ENCODE measurements at regions not wholly inside any gene's neighbourhood (a gene's known extent, or its start where the extent isn't known, plus 50 kb on each side); places are given as distances from the start of the nearest gene placed in this dataset.

GRCh38 chr12:19575337-19576243 is 136.3 kb downstream of the AEBP2 start:
- Histone ChIP-seq H3K4me1 (ENCODE audit: control insufficient read depth, insufficient read depth, low read length) (peaks cover 26% of the 10 kb centered on the region), H3K4ac (ENCODE audit: low read depth, low read length) (peak overlapping the region; percentile 79), H2AK9ac (replicated peaks; ENCODE audit: low read depth, low read length, poor library complexity) (no peak overlapping the region), H3K27me3 (ENCODE audit: control insufficient read depth, insufficient read depth, low read length) (no peaks in the 10 kb centered on the region), H3K4me2 (ENCODE audit: low read depth, low read length) (peak overlapping the region; percentile 30; the same call in 1 of the 2 replicates), H3K9me1 (ENCODE audit: insufficient read depth, low read length) (peaks cover 6% of the 10 kb centered on the region), H3K56ac (ENCODE audit: extremely low read depth, insufficient read depth, low read length) (peak overlapping the region; percentile 50), H3K18ac (ENCODE audit: low read depth, low read length) (peak overlapping the region; percentile 73), H2BK20ac (ENCODE audit: low read depth, low read length) (peak overlapping the region; percentile 95), H4K91ac (ENCODE audit: insufficient read depth, low read depth, low read length) (peak overlapping the region; percentile 81), H3K23ac (ENCODE audit: low read depth, low read length) (peak overlapping the region; percentile 30; the same call in 1 of the 2 replicates), H3K27ac (ENCODE audit: insufficient read depth, low read length) (peak overlapping the region; percentile 85), H3K79me1 (ENCODE audit: low read depth in 1 of 2, low read length in 2 of 2) (no peaks in the 10 kb centered on the region), H4K5ac (ENCODE audit: low read depth, low read length) (peak overlapping the region; percentile 82), H2AFZ (replicated peaks; ENCODE audit: low read length, poor library complexity) (peak overlapping the region; percentile 35), H2BK120ac (ENCODE audit: low read depth, low read length) (peak overlapping the region; percentile 97), H2BK15ac (ENCODE audit: low read depth, low read length) (peak overlapping the region; percentile 81), H3K36me3 (ENCODE audit: control insufficient read depth, insufficient read depth, low read length) (no peaks in the 10 kb centered on the region), H4K20me1 (ENCODE audit: insufficient read depth, low read length) (no peaks in the 10 kb centered on the region), H2BK5ac (ENCODE audit: low read depth, low read length, poor library complexity, severe bottlenecking) (peak overlapping the region; percentile 94), H3K4me3 (ENCODE audit: insufficient read depth, low read depth, low read length) (no peak overlapping the region), H2AK5ac (ENCODE audit: low read depth, low read length) (peak overlapping the region; percentile 52), H3K9ac (ENCODE audit: low read depth, low read length) (peak overlapping the region; percentile 43), H3K9me3 (ENCODE audit: control insufficient read depth, insufficient read depth, low read length) (no peaks in the 10 kb centered on the region), H4K8ac (ENCODE audit: low read depth in 2 of 2, low read length in 2 of 2) (peak overlapping the region; percentile 69 to 86), H3K14ac (replicated peaks; ENCODE audit: low read depth, low read length) (peak overlapping the region; percentile 62)
- peak; percentile 74 for DNase-seq
- BruUV-seq (replicated peaks): no TSS peak
- ChIA-PET CTCF (interaction anchor here (0.7 to 1.1 kb wide), 4 partner anchors 16 to 163 kb away, joined by 3 to 11 read pairs (median 4); no protein-coding TSS in a partner anchor), POLR2A (ENCODE audit: unreplicated experiment) (no interaction called here)
- ATAC-seq (ENCODE audit: low read depth): peak; percentile 40
- in situ Hi-C loops (cut with MboI; ENCODE audit: low sequenced_read_pairs) (no loop called here), intact Hi-C loops (cut with micrococcal nuclease) (loop anchor here (10.0 kb wide), 1 partner anchor 319 kb away; no protein-coding TSS in a partner anchor), dilution Hi-C loops (cut with HindIII; ENCODE audit: low sequenced_read_pairs, unreplicated experiment) (no loop called here)
- WGBS, 2 experiments (ENCODE audit: extremely low coverage in 2 of 2, insufficient read length in 1 of 2): 0% methylated on average over 1 of the region's 5 CpGs; no CpG with 5 or more reads in 1 of the 2 experiments
- TF ChIP-seq POLR2A (IDR thresholded peaks at IDR 0.05; ENCODE audit: low read depth, low read length) (no peak), NFE2L2 (IDR thresholded peaks at IDR 0.05; ENCODE audit: low read depth, low read length) (no peak), FOS (IDR thresholded peaks at IDR 0.05; ENCODE audit: low read depth, low read length) (no peak), CTCF (conservative IDR thresholded peaks at IDR 0.05; ENCODE audit: low read depth, low read length) (no peak), USF2 (IDR thresholded peaks at IDR 0.05; ENCODE audit: low read depth, low read length) (no peak), MAZ (IDR thresholded peaks at IDR 0.05; ENCODE audit: borderline replicate concordance, low read depth, low read length) (no peak), MXI1 (IDR thresholded peaks at IDR 0.05; ENCODE audit: borderline replicate concordance, low read depth, low read length) (no peak), CEBPB (IDR thresholded peaks at IDR 0.05; ENCODE audit: low read depth, low read length) (no peak), MAFK (IDR thresholded peaks at IDR 0.05; ENCODE audit: low read depth, low read length) (no peak), SMC3 (IDR thresholded peaks at IDR 0.05; ENCODE audit: low read depth, low read length) (no peak), RFX5 (IDR thresholded peaks at IDR 0.05; ENCODE audit: low read depth, low read length) (no peak), RCOR1 (IDR thresholded peaks at IDR 0.05; ENCODE audit: insufficient replicate concordance, low read length) (no peak), RAD21 (IDR thresholded peaks at IDR 0.05; ENCODE audit: low read length) (no peak), ELK1 (IDR thresholded peaks at IDR 0.05; ENCODE audit: borderline replicate concordance, low read depth, low read length) (no peak)
